Keratinocyte (primary cell): ENCODE measurements at regions not wholly inside any gene's neighbourhood (a gene's known extent, or its start where the extent isn't known, plus 50 kb on each side); places are given as distances from the start of the nearest gene placed in this dataset.

Experiments
- DNase-seq: peaks from one replicate; pipeline ENCODE4 v3.0.0-alpha.2; 2011; ENCODE audit warnings: low read depth, missing footprints, low spot score
- FAIRE-seq: peaks from 2 replicates; lab custom pipeline; 2011; peaks lifted over from hg19 to GRCh38; lab: Jason Lieb, UNC
- H2AFZ ChIP-seq: 2 replicates; pipeline ENCODE4 v1.6.0; 2012; ENCODE audit warnings: low read length, control low read depth, inconsistent platforms; ENCODE audit not compliant: control insufficient read depth
- H3K27ac ChIP-seq: 2 replicates; pipeline ENCODE4 v1.5.1; 2011; ENCODE audit warnings: low read length; ENCODE audit not compliant: control insufficient read depth, insufficient read depth
- H3K27me3 ChIP-seq: 3 replicates; pipeline ENCODE4 v1.6.0; 2011; ENCODE audit warnings: low read length; ENCODE audit not compliant: control insufficient read depth, insufficient read depth; ENCODE audit errors: extremely low read depth
- H3K36me3 ChIP-seq, 2 experiments: 2 replicates in 1 of 2; 3 replicates in 1 of 2; pipeline ENCODE4 v1.5.1; 2011; ENCODE audit warnings: low read length in 2 of 2, mild to moderate bottlenecking in 1 of 2; ENCODE audit not compliant: control insufficient read depth in 2 of 2, insufficient read depth in 2 of 2; ENCODE audit errors: extremely low read depth in 1 of 2
- H3K4me1 ChIP-seq: 3 replicates; pipeline ENCODE4 v1.5.1; 2011; ENCODE audit warnings: low read length; ENCODE audit not compliant: control insufficient read depth, insufficient read depth; ENCODE audit errors: extremely low read depth
- H3K4me2 ChIP-seq: 3 replicates; pipeline ENCODE4 v1.6.0; 2011; ENCODE audit warnings: low read depth, low read length; ENCODE audit not compliant: control insufficient read depth, insufficient read depth; ENCODE audit errors: extremely low read depth
- H3K4me3 ChIP-seq, 3 experiments: fragments of 200-600 bp in 1 of 3; sonication (generic) in 1 of 3; 2 replicates in 2 of 3; 3 replicates in 1 of 3; pipeline ENCODE4 v1.5.1; 2011 to 2016; ENCODE audit warnings: low read length in 3 of 3, mild to moderate bottlenecking in 3 of 3, control low read depth in 2 of 3, inconsistent platforms in 1 of 3, low read depth in 1 of 3, mixed read lengths in 1 of 3, mixed run types in 1 of 3, moderate library complexity in 1 of 3; ENCODE audit not compliant: control insufficient read depth in 2 of 3, insufficient read depth in 2 of 3; ENCODE audit errors: extremely low read depth in 1 of 3
- H3K79me2 ChIP-seq: 2 replicates; pipeline ENCODE4 v1.6.0; 2012; ENCODE audit warnings: low read length; ENCODE audit not compliant: control insufficient read depth, insufficient read depth
- H3K9ac ChIP-seq: 3 replicates; pipeline ENCODE4 v1.6.0; 2011; ENCODE audit warnings: low read length; ENCODE audit not compliant: control insufficient read depth, insufficient read depth; ENCODE audit errors: extremely low read depth
- H3K9me1 ChIP-seq: 3 replicates; pipeline ENCODE4 v1.6.0; 2011; ENCODE audit warnings: low read length; ENCODE audit not compliant: control insufficient read depth, insufficient read depth; ENCODE audit errors: extremely low read depth
- H3K9me3 ChIP-seq: 2 replicates; pipeline ENCODE4 v1.5.1; 2012; ENCODE audit warnings: low read depth, low read length; ENCODE audit not compliant: control insufficient read depth
- H4K20me1 ChIP-seq: 3 replicates; pipeline ENCODE4 v1.6.0; 2011; ENCODE audit warnings: low read length; ENCODE audit not compliant: control insufficient read depth, insufficient read depth; ENCODE audit errors: extremely low read depth
- CTCF ChIP-seq, 3 experiments: IDR thresholded peaks in 1 of 3; conservative IDR thresholded peaks in 1 of 3; optimal IDR thresholded peaks in 1 of 3; 2 replicates in 2 of 3; 3 replicates in 1 of 3; pipeline versions ENCODE3 to v1.5.1; 2011; ENCODE audit warnings: low read length in 3 of 3, mild to moderate bottlenecking in 3 of 3, moderate library complexity in 2 of 3, control low read depth in 1 of 3, inconsistent platforms in 1 of 3; ENCODE audit not compliant: insufficient read depth in 2 of 3; ENCODE audit errors: extremely low read depth in 1 of 3
- EZH2 ChIP-seq: IDR thresholded peaks from one replicate; pipeline ENCODE4 v1.6.1; 2012; ENCODE audit warnings: inconsistent platforms, mild to moderate bottlenecking, low read length, moderate library complexity
- dilution Hi-C: fragments of 300-500 bp; cut with MboI; formaldehyde crosslinking; loops from one replicate; pipeline ENCODE4 v1.7.0; 2020; ENCODE audit warnings: low sequenced_read_pairs; ENCODE audit not compliant: extremely low pct_ligation_motif_present

GRCh38 chr5:4532705-4533080 lies 607.4 kb upstream of the ADAMTS16 start:
- H2AFZ ChIP-seq = no peak overlapping the region
- H3K4me1 ChIP-seq = no peaks in the 10 kb centered on the region
- no peak overlapping the region for H3K4me2 ChIP-seq
- DNase-seq = no peak
- no peaks in the 10 kb centered on the region for H3K36me3 ChIP-seq
- no peaks in the 10 kb centered on the region for H3K79me2 ChIP-seq
- H3K9ac ChIP-seq = no peak overlapping the region
- no peak overlapping the region for H3K4me3 ChIP-seq
- H4K20me1 ChIP-seq = no peaks in the 10 kb centered on the region
- H3K27ac ChIP-seq = no peak overlapping the region
- dilution Hi-C loops = no loop called here
- no peaks in the 10 kb centered on the region for H3K27me3 ChIP-seq
- no peaks in the 10 kb centered on the region for H3K9me1 ChIP-seq
- H3K9me3 ChIP-seq = no peaks in the 10 kb centered on the region
- TF ChIP-seq EZH2 (no peak), CTCF (optimal IDR thresholded peaks at IDR 0.05 in 1 of 3, IDR thresholded peaks at IDR 0.05 in 1 of 3, conservative IDR thresholded peaks at IDR 0.05 in 1 of 3; ENCODE audit: extremely low read depth in 1 of 3, insufficient read depth in 2 of 3, low read length in 3 of 3) (no peak)
- FAIRE-seq = no peak

DNA sequence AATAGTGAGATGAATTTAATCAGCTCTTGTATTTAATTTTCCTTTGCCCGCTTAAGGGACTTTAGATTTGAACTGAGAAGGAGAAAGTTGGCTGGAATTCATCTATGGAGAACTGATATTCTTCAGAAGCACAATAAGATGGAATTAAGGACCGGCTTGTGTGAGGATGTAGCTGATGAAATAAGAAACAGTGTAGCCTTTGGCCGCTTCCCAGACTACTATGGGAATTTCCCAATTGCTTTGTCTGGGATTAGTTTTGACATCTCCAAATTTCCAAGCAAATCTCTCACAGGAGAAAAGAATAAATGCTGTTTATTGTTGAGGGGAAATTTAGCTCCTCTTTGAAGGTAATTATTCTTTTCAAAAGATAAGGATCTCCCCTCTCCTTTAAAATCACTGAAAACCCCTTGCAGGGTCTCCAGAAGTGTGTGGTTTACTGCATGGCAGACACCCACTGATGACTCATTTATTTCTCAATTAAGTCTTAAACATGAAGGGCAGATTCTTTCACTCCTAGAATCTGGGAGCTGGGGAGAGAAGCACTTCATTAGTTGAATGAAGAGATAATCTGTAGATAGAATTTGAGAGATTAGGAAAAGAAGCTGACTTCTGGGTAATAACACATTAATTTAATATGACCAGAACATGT lies 606.5 kb upstream of the ADAMTS16 start:
- Histone ChIP-seq H4K20me1 (no peaks in the 10 kb centered on the region), H3K9me3 (no peaks in the 10 kb centered on the region), H3K4me1 (no peaks in the 10 kb centered on the region), H3K27me3 (no peaks in the 10 kb centered on the region), H3K4me3 (no peak overlapping the region), H3K27ac (no peak overlapping the region), H3K36me3 (no peaks in the 10 kb centered on the region), H3K9me1 (no peaks in the 10 kb centered on the region), H3K4me2 (no peak overlapping the region), H3K79me2 (no peaks in the 10 kb centered on the region), H2AFZ (no peak overlapping the region), H3K9ac (no peak overlapping the region)
- TF ChIP-seq CTCF (optimal IDR thresholded peaks at IDR 0.05 in 1 of 3, IDR thresholded peaks at IDR 0.05 in 1 of 3, conservative IDR thresholded peaks at IDR 0.05 in 1 of 3; ENCODE audit: extremely low read depth in 1 of 3, insufficient read depth in 2 of 3, low read length in 3 of 3) (no peak), EZH2 (no peak)
- DNase-seq (no peak), FAIRE-seq (no peak)
- dilution Hi-C loops = no loop called here
